B cell (primary cell): ENCODE measurements at regions not wholly inside any gene's neighbourhood (a gene's known extent, or its start where the extent isn't known, plus 50 kb on each side); places are given as distances from the start of the nearest gene placed in this dataset.

ENCODE experiments used
- ATAC-seq: fragments of 200-7000 bp; cut with Tn5 transposase; one replicate; pipeline ENCODE4 v1.10.0; 2021; ENCODE audit warnings: low read depth, mild to moderate bottlenecking, moderate number of reproducible peaks, moderate library complexity
- CTCF ChIA-PET: fragments of 350-600 bp; sonication (Branson Sonifier 250); formaldehyde crosslinking; loops from one replicate; lab custom pipeline; 2021; ENCODE audit warnings: antibody characterized with exemption, inconsistent platforms; lab: Charles Lee
- POLR2A ChIA-PET: fragments of 350-600 bp; sonication (Branson Sonifier 250); formaldehyde crosslinking; loops from one replicate; lab custom pipeline; 2021; ENCODE audit warnings: antibody characterized with exemption; lab: Charles Lee
- DNase-seq: peaks from one replicate; pipeline ENCODE4 v3.0.0; 2013
- H2AFZ ChIP-seq: 2 replicates; pipeline ENCODE4 v1.6.1; 2012; ENCODE audit warnings: mild to moderate bottlenecking, low read depth, low read length; ENCODE audit not compliant: insufficient read depth, poor library complexity, severe bottlenecking
- H3K27ac ChIP-seq, 2 donors: 1 replicate in 1 of 2; 2 replicates in 1 of 2; pipeline ENCODE4 v1.5.1; 2012 to 2013; ENCODE audit warnings: low read length in 2 of 2, mild to moderate bottlenecking in 2 of 2, moderate library complexity in 1 of 2
- H3K27me3 ChIP-seq, 4 experiments: fragments of 200-600 bp in 1 of 4; sonication (generic) in 1 of 4; replicated peaks in 1 of 4; 1 replicate in 2 of 4; 2 replicates in 2 of 4; pipeline versions ENCODE4 v1.6.1 to v1.7.0; 2013 to 2016; ENCODE audit warnings: low read length in 3 of 4, mild to moderate bottlenecking in 2 of 4, mixed read lengths in 1 of 4, moderate library complexity in 1 of 4; ENCODE audit not compliant: insufficient read depth in 4 of 4, control insufficient read depth in 3 of 4; ENCODE audit errors: control extremely low read depth in 1 of 4
- H3K36me3 ChIP-seq, 2 experiments: replicated peaks in 1 of 2; 1 replicate in 1 of 2; 2 replicates in 1 of 2; pipeline versions ENCODE4 v1.6.1 to v1.7.1; 2013; ENCODE audit warnings: low read length in 1 of 2; ENCODE audit not compliant: insufficient read depth in 2 of 2, control insufficient read depth in 1 of 2; ENCODE audit errors: control extremely low read depth in 1 of 2, extremely low read depth in 1 of 2
- H3K4me1 ChIP-seq, 2 donors: fragments of 200-600 bp in 1 of 2; sonication (generic) in 1 of 2; 1 replicate in 1 of 2; 2 replicates in 1 of 2; pipeline versions ENCODE4 v1.5.1 to v1.6.1; 2013 to 2017; ENCODE audit warnings: low read length in 2 of 2; ENCODE audit not compliant: control insufficient read depth in 2 of 2, insufficient read depth in 2 of 2
- H3K4me2 ChIP-seq: replicated peaks from 2 replicates; pipeline ENCODE3; 2012; ENCODE audit warnings: mild to moderate bottlenecking, low read depth, low read length; ENCODE audit not compliant: poor library complexity, severe bottlenecking
- H3K4me3 ChIP-seq, 5 experiments: fragments of 200-600 bp in 1 of 5; sonication (generic) in 1 of 5; 1 replicate in 3 of 5; 2 replicates in 2 of 5; pipeline versions ENCODE4 v1.5.1 to v1.7.0; 2011 to 2016; ENCODE audit warnings: low read length in 4 of 5, mild to moderate bottlenecking in 4 of 5, low read depth in 2 of 5, control low read depth in 1 of 5, moderate library complexity in 1 of 5; ENCODE audit not compliant: insufficient read depth in 1 of 5; ENCODE audit errors: control extremely low read depth in 1 of 5, extremely low read depth in 1 of 5
- H3K79me2 ChIP-seq: fragments of 200-600 bp; sonication (generic); one replicate; pipeline ENCODE4 v1.6.0; 2016; ENCODE audit warnings: low read length; ENCODE audit not compliant: control insufficient read depth, insufficient read depth
- H3K9ac ChIP-seq: fragments of 200-600 bp; sonication (generic); 2 replicates; pipeline ENCODE4 v1.6.1; 2017; ENCODE audit warnings: mild to moderate bottlenecking, low read length, moderate library complexity
- H3K9me3 ChIP-seq, 3 donors: one replicate each; pipeline versions ENCODE4 v1.6.1 to v1.7.1; 2013; ENCODE audit warnings: low read length in 2 of 3; ENCODE audit not compliant: control insufficient read depth in 2 of 3, insufficient read depth in 1 of 3; ENCODE audit errors: control extremely low read depth in 1 of 3
- H4K20me1 ChIP-seq: 2 replicates; pipeline ENCODE4 v1.6.0; 2012; ENCODE audit warnings: mild to moderate bottlenecking, low read length; ENCODE audit not compliant: insufficient read depth, control insufficient read depth, poor library complexity, severe bottlenecking
- H3K27ac Mint-ChIP-seq: one replicate; pipeline ENCODE4 v1.8.0; 2021; ENCODE audit warnings: mixed read lengths
- H3K27me3 Mint-ChIP-seq: one replicate; pipeline ENCODE4 v1.8.0; 2021; ENCODE audit warnings: mixed read lengths
- H3K4me1 Mint-ChIP-seq: one replicate; pipeline ENCODE4 v1.8.0; 2021; ENCODE audit warnings: mixed read lengths
- H3K4me3 Mint-ChIP-seq: one replicate; pipeline ENCODE4 v1.8.0; 2021; ENCODE audit warnings: mixed read lengths
- H3K9me3 Mint-ChIP-seq: one replicate; pipeline ENCODE4 v1.8.0; 2022; ENCODE audit warnings: mixed read lengths; ENCODE audit not compliant: insufficient read depth
- EZH2 ChIP-seq: IDR thresholded peaks from 2 replicates; pipeline ENCODE4 v1.6.1; 2012; ENCODE audit warnings: borderline replicate concordance, low read depth, mild to moderate bottlenecking, moderate library complexity, low read length; ENCODE audit not compliant: insufficient read depth, poor library complexity, severe bottlenecking
- WGBS: methylation state at CpG from one replicate; pipeline ENCODE4 v1.1.5; 2013; ENCODE audit warnings: missing lambda C conversion rate; ENCODE audit not compliant: insufficient coverage; 5-methylcytosine and 5-hydroxymethylcytosine counted together
- intact Hi-C: fragments of 100-400 bp; cut with micrococcal nuclease; formaldehyde crosslinking; loops from one replicate; pipeline ENCODE4 v1.10.0; 2022
- TF ChIP-seq, protein P1 (sequence below): fragments of 200-600 bp; IDR thresholded peaks from one replicate; pipeline ENCODE4 v1.8.0; 2022; ENCODE audit warnings: antibody characterized with exemption, mild to moderate bottlenecking

DNA sequence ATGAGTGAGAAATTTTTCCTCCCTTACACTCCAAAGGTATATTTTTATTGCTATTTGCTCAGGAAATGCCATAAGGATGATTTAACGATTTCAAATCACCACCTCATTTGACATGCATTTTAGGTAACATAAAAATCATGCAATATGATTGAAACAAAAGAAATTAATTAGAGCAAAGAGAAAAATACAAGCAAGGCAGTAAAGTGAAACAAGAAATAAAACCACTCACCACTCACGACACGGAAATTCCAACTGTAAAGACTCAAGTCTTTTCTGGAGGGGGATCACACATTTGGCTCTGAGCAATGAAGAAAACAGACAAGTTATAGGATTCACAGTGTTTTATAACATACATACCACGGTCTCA lies 86.8 kb upstream of the ARHGAP29 start:
- H3K4me2 ChIP-seq: no peak overlapping the region
- CTCF ChIA-PET: interaction anchor here (0.7 kb wide), 1 partner anchor 586 kb away, joined by 4 read pairs; no protein-coding TSS in a partner anchor
- intact Hi-C loops: no loop called here

DNA sequence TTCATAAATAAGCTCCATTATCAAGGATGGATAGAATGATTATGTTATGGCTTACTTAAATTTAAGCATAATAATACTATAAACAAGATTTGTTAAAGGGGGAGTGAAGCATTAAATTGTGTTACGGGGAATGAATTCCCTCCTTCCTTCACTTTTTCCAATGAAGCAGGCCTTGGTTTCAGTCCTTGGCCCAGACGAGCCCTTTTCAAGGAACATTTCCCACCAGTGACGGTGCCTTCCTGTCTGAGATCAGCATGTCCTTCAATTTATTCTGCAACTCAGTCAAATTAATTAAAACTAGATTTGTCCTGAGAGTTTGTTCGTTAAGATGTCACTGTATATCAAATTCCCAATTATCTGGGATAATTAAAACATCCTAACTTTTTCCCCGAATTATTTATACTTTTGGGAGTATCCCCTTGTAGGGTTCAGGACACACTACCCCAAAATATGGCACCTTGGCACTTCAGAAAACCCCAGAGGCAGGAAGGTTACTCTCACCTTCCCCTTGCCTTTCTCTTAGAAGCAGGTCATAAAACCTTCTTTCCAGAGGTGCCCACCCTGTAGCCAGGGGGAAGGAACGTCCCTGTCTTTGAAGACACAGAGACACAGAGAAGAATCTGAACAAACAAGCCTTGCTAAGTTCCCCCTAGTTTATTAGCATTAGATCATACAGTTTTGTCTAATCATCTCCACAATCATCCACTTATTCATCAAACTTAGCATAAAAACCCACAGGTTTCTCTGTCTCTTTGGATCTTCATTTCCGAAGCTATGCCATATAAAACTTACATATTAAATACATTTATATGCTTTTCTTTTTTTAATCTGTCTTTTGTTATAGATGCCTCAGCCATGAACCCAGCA lies 86.2 kb upstream of the ARHGAP29 start:
- no peak overlapping the region for H3K9ac ChIP-seq
- no peak overlapping the region for H2AFZ ChIP-seq
- H3K9me3 ChIP-seq: no peaks in the 10 kb centered on the region
- DNase-seq: no peak
- H3K4me3 Mint-ChIP-seq: no peak overlapping the region
- no peak for ATAC-seq
- H3K27me3 ChIP-seq: peaks cover 0 to 15% (median 5%) of the 10 kb centered on the region in 4 experiments
- no peaks in the 10 kb centered on the region for H3K36me3 ChIP-seq
- TF ChIP-seq EZH2: no peak
- TF ChIP-seq, protein P1, sequence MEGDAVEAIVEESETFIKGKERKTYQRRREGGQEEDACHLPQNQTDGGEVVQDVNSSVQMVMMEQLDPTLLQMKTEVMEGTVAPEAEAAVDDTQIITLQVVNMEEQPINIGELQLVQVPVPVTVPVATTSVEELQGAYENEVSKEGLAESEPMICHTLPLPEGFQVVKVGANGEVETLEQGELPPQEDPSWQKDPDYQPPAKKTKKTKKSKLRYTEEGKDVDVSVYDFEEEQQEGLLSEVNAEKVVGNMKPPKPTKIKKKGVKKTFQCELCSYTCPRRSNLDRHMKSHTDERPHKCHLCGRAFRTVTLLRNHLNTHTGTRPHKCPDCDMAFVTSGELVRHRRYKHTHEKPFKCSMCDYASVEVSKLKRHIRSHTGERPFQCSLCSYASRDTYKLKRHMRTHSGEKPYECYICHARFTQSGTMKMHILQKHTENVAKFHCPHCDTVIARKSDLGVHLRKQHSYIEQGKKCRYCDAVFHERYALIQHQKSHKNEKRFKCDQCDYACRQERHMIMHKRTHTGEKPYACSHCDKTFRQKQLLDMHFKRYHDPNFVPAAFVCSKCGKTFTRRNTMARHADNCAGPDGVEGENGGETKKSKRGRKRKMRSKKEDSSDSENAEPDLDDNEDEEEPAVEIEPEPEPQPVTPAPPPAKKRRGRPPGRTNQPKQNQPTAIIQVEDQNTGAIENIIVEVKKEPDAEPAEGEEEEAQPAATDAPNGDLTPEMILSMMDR: no peak
- no peaks in the 10 kb centered on the region for H3K4me1 Mint-ChIP-seq
- intact Hi-C loops: no loop called here
- H3K9me3 Mint-ChIP-seq: no peaks in the 10 kb centered on the region
- H3K27ac Mint-ChIP-seq: no peak overlapping the region
- POLR2A ChIA-PET: no interaction called here
- 89% methylated on average over 3 of the region's 7 CpGs for WGBS
- no peak overlapping the region for H3K4me2 ChIP-seq
- no peak overlapping the region for H3K27ac ChIP-seq
- H3K79me2 ChIP-seq: no peaks in the 10 kb centered on the region
- H4K20me1 ChIP-seq: no peaks in the 10 kb centered on the region
- H3K27me3 Mint-ChIP-seq: peaks cover 59% of the 10 kb centered on the region
- CTCF ChIA-PET: no interaction called here
- H3K4me1 ChIP-seq: no peaks in the 10 kb centered on the region
- H3K4me3 ChIP-seq: no peak overlapping the region

More for the DNA sequence above, 86.8 kb upstream of the ARHGAP29 start:
- Mint-ChIP-seq H3K9me3 (no peaks in the 10 kb centered on the region), H3K4me1 (no peaks in the 10 kb centered on the region), H3K27me3 (peaks cover 58% of the 10 kb centered on the region), H3K4me3 (no peak overlapping the region), H3K27ac (no peak overlapping the region)
- WGBS: 100% methylated on average over 2 of the region's 4 CpGs
- Histone ChIP-seq H3K79me2 (no peaks in the 10 kb centered on the region), H4K20me1 (no peaks in the 10 kb centered on the region), H2AFZ (no peak overlapping the region), H3K36me3 (no peaks in the 10 kb centered on the region), H3K4me1 (no peaks in the 10 kb centered on the region), H3K27me3 (peaks cover 0 to 15% (median 7%) of the 10 kb centered on the region in 4 experiments), H3K4me3 (no peak overlapping the region), H3K27ac (no peak overlapping the region), H3K9ac (no peak overlapping the region), H3K9me3 (no peaks in the 10 kb centered on the region)
- no peak for ATAC-seq
- no peak for DNase-seq
- POLR2A ChIA-PET: no interaction called here
- TF ChIP-seq EZH2: no peak
